CD4-positive, alpha-beta T cell (primary cell): ENCODE measurements at regions not wholly inside any gene's neighbourhood (a gene's known extent, or its start where the extent isn't known, plus 50 kb on each side); places are given as distances from the start of the nearest gene placed in this dataset.

Source experiments
- ATAC-seq: fragments of 200-7000 bp; cut with Tn5 transposase; one replicate; pipeline ENCODE4 v1.10.0; 2022; ENCODE audit warnings: mild to moderate bottlenecking; ENCODE audit not compliant: poor library complexity
- CTCF ChIA-PET: fragments of 350-600 bp; sonication (Branson Sonifier 250); formaldehyde crosslinking; loops from one replicate; lab custom pipeline; 2021; ENCODE audit warnings: antibody characterized with exemption, inconsistent platforms; lab: Charles Lee
- POLR2A ChIA-PET: fragments of 350-600 bp; sonication (Branson Sonifier 250); formaldehyde crosslinking; loops from one replicate; lab custom pipeline; 2021; ENCODE audit warnings: antibody characterized with exemption, inconsistent platforms; lab: Charles Lee
- DNase-seq, 14 experiments: peaks; one replicate each; pipeline ENCODE4 v3.0.0-alpha.2; 2013 to 2020; ENCODE audit warnings: mixed read lengths in 2 of 14
- H3K27ac ChIP-seq, 2 donors: one replicate each; pipeline versions ENCODE4 v1.5.1 to v1.7.0; 2013; ENCODE audit warnings: low read length in 2 of 2, low read depth in 1 of 2, mild to moderate bottlenecking in 1 of 2
- H3K27me3 ChIP-seq, 2 experiments: 1 replicate in 1 of 2; 2 replicates in 1 of 2; pipeline versions ENCODE4 v1.6.1 to v1.7.0; 2013; ENCODE audit warnings: low read length in 2 of 2, control low read depth in 1 of 2, mild to moderate bottlenecking in 1 of 2, moderate library complexity in 1 of 2; ENCODE audit not compliant: insufficient read depth in 2 of 2, control insufficient read depth in 1 of 2
- H3K36me3 ChIP-seq: one replicate; pipeline ENCODE4 v1.6.1; 2013; ENCODE audit warnings: low read length, control low read depth; ENCODE audit not compliant: insufficient read depth
- H3K4me1 ChIP-seq: one replicate; pipeline ENCODE4 v1.6.1; 2013; ENCODE audit warnings: low read length, control low read depth; ENCODE audit not compliant: insufficient read depth
- H3K4me3 ChIP-seq: one replicate; pipeline ENCODE4 v1.5.1; 2013; ENCODE audit warnings: mild to moderate bottlenecking, low read length, moderate library complexity
- H3K9me3 ChIP-seq, 2 experiments: 1 replicate in 1 of 2; 2 replicates in 1 of 2; pipeline versions ENCODE4 v1.6.1 to v1.7.0; 2013; ENCODE audit warnings: low read length in 2 of 2, mild to moderate bottlenecking in 2 of 2, control low read depth in 1 of 2, moderate library complexity in 1 of 2; ENCODE audit not compliant: control insufficient read depth in 1 of 2, insufficient read depth in 1 of 2
- H3K27ac Mint-ChIP-seq: one replicate; pipeline ENCODE4 v1.8.0; 2020; ENCODE audit warnings: mixed read lengths
- H3K27me3 Mint-ChIP-seq: one replicate; pipeline ENCODE4 v1.8.0; 2021; ENCODE audit warnings: mixed read lengths
- H3K36me3 Mint-ChIP-seq: one replicate; pipeline ENCODE4 v1.8.0; 2021; ENCODE audit warnings: low read depth, mixed read lengths
- H3K4me1 Mint-ChIP-seq: one replicate; pipeline ENCODE4 v1.8.0; 2021; ENCODE audit warnings: low read depth, mixed read lengths
- H3K4me3 Mint-ChIP-seq: one replicate; pipeline ENCODE4 v1.8.0; 2020; ENCODE audit warnings: mild to moderate bottlenecking, mixed read lengths
- H3K9me3 Mint-ChIP-seq: one replicate; pipeline ENCODE4 v1.8.0; 2020; ENCODE audit warnings: mixed read lengths
- CTCF ChIP-seq: fragments of 200-600 bp; IDR thresholded peaks from one replicate; pipeline ENCODE4 v1.8.0; 2022; ENCODE audit warnings: antibody characterized with exemption, mild to moderate bottlenecking
- intact Hi-C, 2 experiments: fragments of 100-400 bp; cut with DNase I in 1 of 2; cut with micrococcal nuclease in 1 of 2; formaldehyde crosslinking; loops; one replicate each; pipeline versions ENCODE4 v1.15.1 to v1.9.0; 2023 to 2025; cut with DNase I, micrococcal nuclease

GRCh38 chr2:168401048-168401556, 55.0 kb upstream of the CERS6 start:
- intact Hi-C loops: no loop called here
- Mint-ChIP-seq H3K27me3 (no peaks in the 10 kb centered on the region), H3K9me3 (no peaks in the 10 kb centered on the region), H3K27ac (no peak overlapping the region), H3K36me3 (no peaks in the 10 kb centered on the region), H3K4me3 (no peak overlapping the region), H3K4me1 (peaks cover 10% of the 10 kb centered on the region)
- Histone ChIP-seq H3K27me3 (no peaks in the 10 kb centered on the region), H3K27ac (no peak overlapping the region), H3K4me3 (no peak overlapping the region), H3K4me1 (peaks cover 6% of the 10 kb centered on the region), H3K9me3 (peaks cover 0 to 3% of the 10 kb centered on the region in 2 experiments), H3K36me3 (no peaks in the 10 kb centered on the region)
- DNase-seq: no peak
- TF ChIP-seq CTCF: no peak
- ATAC-seq: no peak
- CTCF ChIA-PET: no interaction called here
- POLR2A ChIA-PET: interaction anchor here (0.6 kb wide), 1 partner anchor 1871 kb away, joined by 4 read pairs; no protein-coding TSS in a partner anchor

DNA sequence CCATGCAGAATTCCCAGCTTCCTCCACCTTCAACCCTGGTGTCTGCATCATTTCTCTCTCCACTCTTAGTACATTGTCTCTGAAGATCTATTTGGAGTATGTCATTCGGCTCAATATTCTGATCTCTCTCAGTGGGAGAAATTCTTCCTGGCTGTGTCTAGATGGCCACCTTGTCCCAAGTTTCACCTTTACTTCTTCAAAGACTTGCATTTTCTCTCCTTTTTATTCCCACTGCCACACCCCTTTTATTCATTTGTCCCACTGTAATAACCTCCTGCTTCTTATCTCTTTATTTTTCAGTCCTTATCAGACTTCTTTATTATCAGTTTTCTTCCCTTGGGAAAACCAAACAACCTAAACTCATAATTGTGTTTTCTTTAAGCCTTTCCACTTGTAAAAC, 54.3 kb upstream of the CERS6 start:
- peaks cover 0 to 3% of the 10 kb centered on the region in 2 experiments for H3K9me3 ChIP-seq
- H3K27ac Mint-ChIP-seq: no peak overlapping the region
- POLR2A ChIA-PET: interaction anchor here (0.6 kb wide), 1 partner anchor 1870 kb away, joined by 4 read pairs; no protein-coding TSS in a partner anchor

GRCh38 chr2:168402531-168402930, 53.5 kb upstream of the CERS6 start:
- TF ChIP-seq CTCF: no peak
- Histone ChIP-seq H3K4me1 (peaks cover 6% of the 10 kb centered on the region), H3K27ac (no peak overlapping the region), H3K27me3 (no peaks in the 10 kb centered on the region), H3K9me3 (peaks cover 0 to 7% of the 10 kb centered on the region in 2 experiments), H3K4me3 (no peak overlapping the region), H3K36me3 (no peaks in the 10 kb centered on the region)
- DNase-seq (no peak), ATAC-seq (no peak)
- intact Hi-C loops: no loop called here
- H3K9me3 Mint-ChIP-seq: no peaks in the 10 kb centered on the region
- CTCF ChIA-PET: no interaction called here
- peaks cover 10% of the 10 kb centered on the region for H3K4me1 Mint-ChIP-seq
- POLR2A ChIA-PET: no interaction called here
- no peak overlapping the region for H3K27ac Mint-ChIP-seq
- H3K36me3 Mint-ChIP-seq: no peaks in the 10 kb centered on the region
- no peaks in the 10 kb centered on the region for H3K27me3 Mint-ChIP-seq
- no peak overlapping the region for H3K4me3 Mint-ChIP-seq

More for the DNA sequence above, 54.3 kb upstream of the CERS6 start:
- H3K9me3 Mint-ChIP-seq: no peaks in the 10 kb centered on the region
- no peak for TF ChIP-seq CTCF
- H3K4me1 Mint-ChIP-seq: peaks cover 10% of the 10 kb centered on the region
- CTCF ChIA-PET: no interaction called here
- DNase-seq (no peak), ATAC-seq (no peak)
- intact Hi-C loops: no loop called here
- Histone ChIP-seq H3K27ac (no peak overlapping the region), H3K27me3 (no peaks in the 10 kb centered on the region), H3K4me3 (no peak overlapping the region), H3K4me1 (peaks cover 6% of the 10 kb centered on the region), H3K36me3 (no peaks in the 10 kb centered on the region)
- H3K36me3 Mint-ChIP-seq: no peaks in the 10 kb centered on the region
- H3K4me3 Mint-ChIP-seq: no peak overlapping the region
- H3K27me3 Mint-ChIP-seq: no peaks in the 10 kb centered on the region
